GM23338 (cell line): ENCODE measurements at regions not wholly inside any gene's neighbourhood (a gene's known extent, or its start where the extent isn't known, plus 50 kb on each side); places are given as distances from the start of the nearest gene placed in this dataset.

Experiments
- EZH2 ChIP-seq: fragments of 200-600 bp; sonication (generic); IDR thresholded peaks from one replicate; pipeline ENCODE4 v1.8.0; 2017; ENCODE audit warnings: antibody characterized with exemption, mild to moderate bottlenecking, low read depth; ENCODE audit not compliant: unreplicated experiment
- JUNB ChIP-seq: IDR thresholded peaks from one replicate; pipeline ENCODE4 v1.6.1; 2016; ENCODE audit warnings: antibody characterized with exemption; ENCODE audit not compliant: unreplicated experiment
- TF ChIP-seq, protein P1 (sequence below), 2 experiments: fragments of 200-600 bp in 1 of 2; sonication (generic) in 1 of 2; conservative IDR thresholded peaks; 2 replicates each; pipeline versions ENCODE4 v1.5.1 to v1.6.1; 2016 to 2017; ENCODE audit warnings: antibody characterized with exemption in 2 of 2, low read depth in 2 of 2, mild to moderate bottlenecking in 2 of 2, moderate library complexity in 1 of 2
- TF ChIP-seq, protein P2 (sequence below): IDR thresholded peaks from one replicate; pipeline ENCODE4 v1.6.1; 2018; ENCODE audit warnings: antibody characterized with exemption; ENCODE audit not compliant: unreplicated experiment

DNA sequence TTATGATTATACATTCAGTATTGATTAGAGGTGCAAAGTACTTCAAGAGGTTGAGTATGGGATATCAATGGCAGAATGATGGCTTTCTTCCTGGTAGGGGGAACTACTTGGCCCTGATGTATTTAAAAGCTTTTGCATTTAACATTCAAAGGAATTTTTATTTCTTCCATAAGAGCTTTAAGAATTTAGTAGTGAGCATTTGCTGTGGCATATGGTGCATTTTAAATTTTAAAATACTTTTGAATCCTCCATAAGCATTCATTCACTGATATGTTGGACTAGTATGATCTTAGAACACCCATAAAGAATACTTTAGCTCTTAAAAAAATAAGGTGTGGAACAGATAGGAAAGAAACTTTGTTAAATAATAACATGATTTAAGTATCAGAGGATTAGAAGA is 191.9 kb upstream of the PPP1R3A start:
- TF ChIP-seq, protein P1, sequence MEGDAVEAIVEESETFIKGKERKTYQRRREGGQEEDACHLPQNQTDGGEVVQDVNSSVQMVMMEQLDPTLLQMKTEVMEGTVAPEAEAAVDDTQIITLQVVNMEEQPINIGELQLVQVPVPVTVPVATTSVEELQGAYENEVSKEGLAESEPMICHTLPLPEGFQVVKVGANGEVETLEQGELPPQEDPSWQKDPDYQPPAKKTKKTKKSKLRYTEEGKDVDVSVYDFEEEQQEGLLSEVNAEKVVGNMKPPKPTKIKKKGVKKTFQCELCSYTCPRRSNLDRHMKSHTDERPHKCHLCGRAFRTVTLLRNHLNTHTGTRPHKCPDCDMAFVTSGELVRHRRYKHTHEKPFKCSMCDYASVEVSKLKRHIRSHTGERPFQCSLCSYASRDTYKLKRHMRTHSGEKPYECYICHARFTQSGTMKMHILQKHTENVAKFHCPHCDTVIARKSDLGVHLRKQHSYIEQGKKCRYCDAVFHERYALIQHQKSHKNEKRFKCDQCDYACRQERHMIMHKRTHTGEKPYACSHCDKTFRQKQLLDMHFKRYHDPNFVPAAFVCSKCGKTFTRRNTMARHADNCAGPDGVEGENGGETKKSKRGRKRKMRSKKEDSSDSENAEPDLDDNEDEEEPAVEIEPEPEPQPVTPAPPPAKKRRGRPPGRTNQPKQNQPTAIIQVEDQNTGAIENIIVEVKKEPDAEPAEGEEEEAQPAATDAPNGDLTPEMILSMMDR (conservative IDR thresholded peaks at IDR 0.05; ENCODE audit: low read depth in 2 of 2), result no peak
- TF ChIP-seq, protein P2, sequence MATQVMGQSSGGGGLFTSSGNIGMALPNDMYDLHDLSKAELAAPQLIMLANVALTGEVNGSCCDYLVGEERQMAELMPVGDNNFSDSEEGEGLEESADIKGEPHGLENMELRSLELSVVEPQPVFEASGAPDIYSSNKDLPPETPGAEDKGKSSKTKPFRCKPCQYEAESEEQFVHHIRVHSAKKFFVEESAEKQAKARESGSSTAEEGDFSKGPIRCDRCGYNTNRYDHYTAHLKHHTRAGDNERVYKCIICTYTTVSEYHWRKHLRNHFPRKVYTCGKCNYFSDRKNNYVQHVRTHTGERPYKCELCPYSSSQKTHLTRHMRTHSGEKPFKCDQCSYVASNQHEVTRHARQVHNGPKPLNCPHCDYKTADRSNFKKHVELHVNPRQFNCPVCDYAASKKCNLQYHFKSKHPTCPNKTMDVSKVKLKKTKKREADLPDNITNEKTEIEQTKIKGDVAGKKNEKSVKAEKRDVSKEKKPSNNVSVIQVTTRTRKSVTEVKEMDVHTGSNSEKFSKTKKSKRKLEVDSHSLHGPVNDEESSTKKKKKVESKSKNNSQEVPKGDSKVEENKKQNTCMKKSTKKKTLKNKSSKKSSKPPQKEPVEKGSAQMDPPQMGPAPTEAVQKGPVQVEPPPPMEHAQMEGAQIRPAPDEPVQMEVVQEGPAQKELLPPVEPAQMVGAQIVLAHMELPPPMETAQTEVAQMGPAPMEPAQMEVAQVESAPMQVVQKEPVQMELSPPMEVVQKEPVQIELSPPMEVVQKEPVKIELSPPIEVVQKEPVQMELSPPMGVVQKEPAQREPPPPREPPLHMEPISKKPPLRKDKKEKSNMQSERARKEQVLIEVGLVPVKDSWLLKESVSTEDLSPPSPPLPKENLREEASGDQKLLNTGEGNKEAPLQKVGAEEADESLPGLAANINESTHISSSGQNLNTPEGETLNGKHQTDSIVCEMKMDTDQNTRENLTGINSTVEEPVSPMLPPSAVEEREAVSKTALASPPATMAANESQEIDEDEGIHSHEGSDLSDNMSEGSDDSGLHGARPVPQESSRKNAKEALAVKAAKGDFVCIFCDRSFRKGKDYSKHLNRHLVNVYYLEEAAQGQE, result no peak
- TF ChIP-seq EZH2 (no peak), JUNB (no peak)
